Colon (tissue), 2 donors: ENCODE measurements at regions not wholly inside any gene's neighbourhood (a gene's known extent, or its start where the extent isn't known, plus 50 kb on each side); places are given as distances from the start of the nearest gene placed in this dataset.

ENCODE experiments used
- FAIRE-seq: peaks from 2 replicates; lab custom pipeline; 2012; peaks lifted over from hg19 to GRCh38; lab: Jason Lieb, UNC
- donor health status: control.
- donor health status: control.

DNA sequence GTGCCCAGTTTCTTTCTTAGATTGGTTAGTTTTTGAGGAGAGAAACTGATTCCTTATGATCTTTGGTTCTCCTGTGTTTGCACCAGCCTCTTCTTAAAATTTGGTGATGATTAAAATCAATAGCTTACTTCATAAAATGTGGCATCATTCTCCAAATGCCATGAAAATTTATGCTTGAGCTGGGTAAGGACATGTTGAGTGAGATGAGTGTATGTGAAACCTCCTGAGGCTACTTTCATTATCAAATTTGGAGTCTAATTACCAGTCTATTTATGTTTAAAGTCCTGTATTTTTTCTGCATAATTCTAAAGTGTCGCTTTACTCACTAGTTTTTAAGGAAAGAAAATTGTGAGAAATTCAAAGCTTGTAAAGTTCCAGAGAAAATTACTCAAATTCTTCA, 102.1 kb downstream of the DIPK2A start:
- FAIRE-seq, result no peak

DNA sequence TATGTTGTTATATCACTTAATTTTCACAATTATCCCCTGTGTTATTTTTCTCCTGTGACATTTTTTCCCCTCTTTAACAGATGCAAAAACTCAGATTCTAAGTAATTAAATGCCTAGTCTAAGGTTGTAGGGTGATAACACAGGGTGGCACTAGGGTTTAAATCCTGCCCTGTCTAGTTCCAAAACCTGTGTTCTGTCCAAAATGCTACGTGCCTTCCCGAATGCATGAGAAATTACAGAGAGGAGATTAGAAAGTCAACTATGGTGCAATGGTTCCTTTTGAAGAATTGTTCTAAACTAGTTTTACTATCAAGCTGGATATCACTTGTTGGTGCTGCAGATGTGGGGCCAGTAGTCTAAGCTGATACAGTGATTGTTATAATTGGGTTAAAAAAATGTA, 108.0 kb downstream of the DIPK2A start:
- FAIRE-seq, result no peak

DNA sequence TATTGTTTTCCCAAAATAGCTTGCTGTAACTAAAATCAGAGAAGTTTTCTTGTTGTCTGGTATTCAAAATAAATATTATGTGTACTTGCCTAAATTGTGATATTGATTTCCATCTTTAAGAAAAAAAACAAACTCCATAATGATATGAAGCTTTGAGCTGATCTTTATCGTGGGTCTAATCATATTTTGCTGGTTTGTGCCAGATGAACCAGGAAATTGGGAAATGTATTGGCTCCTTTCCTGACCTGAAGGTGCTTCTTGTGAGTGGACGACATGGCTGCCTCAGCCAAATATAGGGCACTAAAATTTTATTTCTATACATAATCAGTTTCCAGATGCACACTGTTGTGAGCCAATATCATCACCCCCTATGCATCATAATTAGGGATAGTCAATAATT, 113.3 kb downstream of the DIPK2A start:
- no peak for FAIRE-seq

DNA sequence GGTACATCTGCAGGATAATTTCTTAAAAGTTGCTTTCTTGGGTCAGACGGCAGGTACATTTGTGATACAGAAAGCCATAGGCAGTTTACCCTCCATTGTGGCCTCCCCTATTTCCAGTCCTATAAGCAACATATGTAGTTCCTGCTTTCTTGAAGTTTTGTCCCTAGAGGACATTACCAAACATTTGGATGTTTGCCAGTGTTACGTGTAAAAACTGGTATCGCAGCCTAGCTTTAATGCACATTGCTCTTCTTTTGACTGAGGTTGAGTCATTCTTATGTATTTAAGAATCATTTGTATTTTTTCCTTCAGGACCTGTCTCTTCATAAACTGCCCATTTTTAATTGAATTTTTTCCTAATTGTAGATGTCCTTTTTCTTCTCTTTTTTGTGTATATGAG, 114.3 kb downstream of the DIPK2A start:
- FAIRE-seq, result no peak

DNA sequence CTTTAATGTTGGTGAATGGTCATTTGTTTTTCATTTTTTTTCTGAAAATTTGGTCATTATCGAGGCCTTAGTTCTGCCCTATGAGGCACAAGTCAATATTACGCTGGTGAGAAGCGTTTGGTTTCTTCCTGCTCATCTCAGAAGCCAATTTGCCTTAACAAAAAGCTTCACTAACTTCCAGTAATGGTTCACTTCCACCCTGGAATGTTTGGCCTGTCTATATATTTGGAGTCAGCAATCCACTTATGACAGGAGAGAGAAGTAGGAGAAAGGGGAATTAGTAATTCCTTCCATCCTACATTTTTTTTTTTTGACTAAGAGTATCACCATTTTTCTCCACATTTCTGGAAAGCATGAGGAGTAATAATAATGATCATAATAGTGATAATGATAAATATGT, 124.4 kb downstream of the DIPK2A start:
- FAIRE-seq, result no peak

DNA sequence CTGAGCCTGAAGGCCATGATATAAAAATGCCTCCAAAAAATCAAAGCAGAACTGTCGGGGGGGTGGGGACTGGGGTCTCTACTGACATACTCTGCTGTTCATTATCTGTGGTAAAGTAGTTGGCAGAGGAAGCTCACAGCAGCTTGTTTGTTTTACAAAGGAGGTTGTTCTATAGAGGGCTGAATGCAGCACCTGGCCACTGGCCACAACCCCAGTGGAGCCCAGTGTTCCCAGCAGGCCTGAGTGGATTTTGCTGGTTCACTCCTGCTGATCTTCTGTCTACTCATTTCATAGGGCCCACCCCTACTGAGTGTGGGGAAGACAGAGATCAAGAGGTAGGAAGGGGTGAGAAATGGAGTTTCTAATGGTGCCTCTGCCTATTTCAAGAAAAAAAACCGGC, 125.5 kb downstream of the DIPK2A start:
- no peak for FAIRE-seq

DNA sequence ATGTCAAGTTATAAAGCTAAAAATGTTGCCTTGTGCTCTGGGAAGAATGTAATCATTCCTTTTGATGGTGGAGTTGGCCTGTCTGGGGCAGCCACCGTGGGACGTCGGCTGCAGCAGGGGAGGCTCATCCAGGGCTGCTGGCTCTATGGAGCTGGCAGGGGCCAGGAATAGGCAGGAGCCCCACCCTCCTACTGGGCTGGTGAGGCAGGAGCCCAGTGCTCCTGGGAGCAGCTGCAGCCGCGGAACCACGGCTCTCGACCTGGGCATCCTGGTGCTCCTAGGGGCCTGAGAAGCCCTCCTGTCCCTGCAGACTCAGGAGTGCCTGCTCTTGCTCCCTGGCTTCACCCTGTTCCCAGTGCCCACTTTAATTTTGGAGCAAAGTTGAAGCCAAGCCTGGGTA, 127.1 kb downstream of the DIPK2A start:
- FAIRE-seq, result no peak

DNA sequence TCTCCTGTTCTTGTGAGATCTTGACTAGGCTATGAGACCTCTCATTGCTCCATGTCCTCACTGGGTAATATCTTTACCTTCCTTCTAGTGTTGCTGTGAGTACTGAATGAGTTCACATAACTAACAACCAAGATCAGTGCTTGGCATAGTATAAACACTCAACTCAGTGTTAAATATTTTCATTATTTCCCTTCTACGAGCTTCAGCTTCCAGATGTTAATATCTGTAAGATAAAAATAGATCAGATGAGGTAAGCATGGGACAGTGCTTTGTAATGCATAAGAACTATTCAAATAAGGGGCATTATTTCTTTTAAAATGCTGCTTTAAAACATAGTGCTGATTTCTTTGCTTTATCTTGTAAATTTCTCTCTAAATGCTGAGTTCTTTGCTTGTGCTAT, 130.8 kb downstream of the DIPK2A start:
- no peak for FAIRE-seq

DNA sequence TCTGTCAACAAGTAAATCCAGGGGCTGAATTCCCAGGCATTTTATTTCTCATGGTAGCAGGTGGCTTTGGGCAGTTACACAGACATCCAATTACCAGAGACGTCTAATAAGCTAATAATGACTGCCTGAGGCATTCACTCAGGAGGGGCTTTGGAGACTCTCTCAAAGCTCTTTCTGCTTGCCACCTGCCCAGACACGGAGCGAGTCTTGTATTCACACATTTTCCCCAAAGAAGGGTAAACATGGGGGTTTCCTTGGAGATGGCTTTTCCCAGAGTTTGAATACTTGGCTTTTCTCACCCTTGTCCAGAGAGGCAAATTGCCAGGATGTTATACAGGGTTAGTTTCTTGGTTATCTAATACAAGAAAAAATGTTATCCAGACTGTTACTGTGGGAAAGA, 132.6 kb downstream of the DIPK2A start:
- FAIRE-seq, result no peak

DNA sequence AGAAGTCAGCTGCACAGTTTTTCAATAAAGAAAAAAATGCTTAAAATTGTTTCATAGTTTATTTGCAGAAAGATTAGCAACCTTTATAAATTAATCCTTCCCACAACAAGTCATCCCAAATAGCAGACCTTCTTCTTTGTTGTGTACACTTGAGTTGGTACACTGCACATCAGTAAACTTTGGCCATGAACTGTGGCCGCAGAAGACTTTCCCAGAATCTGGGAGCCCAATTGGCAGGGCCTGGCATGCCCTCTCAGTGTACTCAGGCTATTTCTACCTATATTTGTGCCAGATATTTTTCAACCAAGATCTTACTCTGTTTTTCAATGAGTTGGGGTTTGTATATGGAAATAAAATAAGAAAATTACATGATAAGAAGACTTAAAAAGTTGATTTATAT, 133.1 kb downstream of the DIPK2A start:
- no peak for FAIRE-seq

DNA sequence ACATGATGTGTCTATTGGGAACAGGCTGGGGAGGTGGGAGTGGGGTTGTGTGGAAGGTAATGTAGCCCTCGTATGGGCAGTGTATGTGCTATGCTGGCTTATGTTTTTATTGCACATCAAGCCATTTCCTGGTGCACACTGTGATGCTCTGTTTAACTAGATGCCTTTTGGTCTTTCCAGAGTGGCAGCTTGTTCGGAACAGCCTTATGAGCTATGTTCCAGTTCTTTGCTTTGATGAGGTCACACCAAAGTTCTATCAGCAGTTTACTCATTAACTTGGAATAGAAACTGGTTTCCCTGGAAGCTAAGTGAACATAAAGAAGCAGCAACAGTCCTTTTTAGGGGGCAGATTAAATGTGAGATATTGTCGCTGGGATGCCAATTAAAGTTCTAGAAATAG, 133.9 kb downstream of the DIPK2A start:
- FAIRE-seq, result no peak

DNA sequence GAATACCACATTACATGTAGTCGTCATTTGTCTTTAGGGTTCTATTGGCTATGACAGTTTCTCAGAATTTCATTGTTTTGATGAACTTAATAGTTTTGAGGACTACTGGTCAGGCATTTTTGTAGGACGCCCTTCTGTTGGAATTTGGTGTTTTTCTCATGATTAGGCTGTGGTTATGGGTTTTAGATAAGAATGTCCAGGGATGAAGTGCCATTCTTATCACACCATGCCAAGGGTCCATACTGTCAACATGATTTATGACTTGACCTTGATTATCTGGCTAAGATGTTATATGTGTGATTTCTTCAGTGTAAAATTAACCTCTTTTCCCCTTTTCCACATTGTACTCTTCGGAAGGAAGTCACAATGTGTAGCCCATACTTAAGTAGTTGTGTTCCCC, 135.3 kb downstream of the DIPK2A start:
- FAIRE-seq, result no peak

DNA sequence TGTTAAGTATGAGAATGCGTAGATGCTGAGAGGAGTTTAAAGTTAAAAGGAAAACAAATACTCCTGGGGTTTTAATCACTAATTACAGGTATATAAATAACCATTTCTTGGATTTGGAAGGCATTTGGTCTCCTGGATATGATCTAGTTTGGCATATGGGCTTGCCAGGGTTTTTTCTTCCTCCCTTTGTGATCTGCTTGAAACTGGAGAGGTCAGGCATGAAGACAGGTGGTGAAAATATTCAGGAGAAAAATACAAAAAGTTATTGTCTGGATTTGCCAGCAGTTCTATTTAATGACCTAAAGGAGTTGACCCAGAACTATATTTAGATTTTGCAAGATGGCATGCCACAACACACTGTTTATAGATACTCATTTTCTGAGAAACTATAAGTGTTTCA, 136.3 kb downstream of the DIPK2A start:
- FAIRE-seq, result no peak

DNA sequence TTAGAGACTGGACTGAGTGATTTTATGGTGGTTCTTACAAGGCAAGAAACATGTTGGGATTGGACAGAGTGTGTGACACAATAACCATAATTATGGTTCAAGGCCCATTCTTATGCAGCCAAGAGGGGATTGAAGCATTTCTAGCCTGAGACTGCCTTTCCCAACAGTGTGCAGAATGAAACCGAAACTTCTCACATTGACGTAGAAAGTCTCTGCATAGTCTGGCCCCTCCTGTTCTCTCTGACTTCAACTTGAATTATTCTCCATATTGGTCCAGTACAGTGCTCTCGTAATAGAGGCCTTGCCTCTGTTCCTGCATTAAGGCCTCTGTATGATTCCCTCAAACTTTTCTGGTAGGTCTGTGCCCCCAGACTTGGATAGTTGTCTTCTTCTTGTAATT, 138.3 kb downstream of the DIPK2A start:
- FAIRE-seq, result no peak

DNA sequence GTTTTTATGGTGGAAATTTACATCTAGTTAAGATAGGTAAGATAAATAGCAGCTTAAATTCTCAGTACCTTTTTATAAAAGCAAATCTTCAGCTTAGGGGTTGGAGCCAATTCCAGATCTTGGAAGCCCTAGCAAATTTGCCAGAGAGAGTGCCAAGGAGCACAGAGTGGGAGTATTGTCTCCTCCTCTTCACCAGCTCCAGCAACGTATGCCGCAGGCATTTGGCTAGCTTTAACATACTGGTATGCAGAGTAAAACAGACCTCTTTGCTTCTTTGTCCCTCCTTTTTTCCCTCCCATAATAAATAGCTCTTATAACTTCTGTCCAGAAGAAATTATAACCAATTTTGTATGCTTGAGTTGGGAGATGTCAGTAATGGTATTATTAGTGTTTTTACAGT, 140.4 kb downstream of the DIPK2A start:
- FAIRE-seq, result no peak

DNA sequence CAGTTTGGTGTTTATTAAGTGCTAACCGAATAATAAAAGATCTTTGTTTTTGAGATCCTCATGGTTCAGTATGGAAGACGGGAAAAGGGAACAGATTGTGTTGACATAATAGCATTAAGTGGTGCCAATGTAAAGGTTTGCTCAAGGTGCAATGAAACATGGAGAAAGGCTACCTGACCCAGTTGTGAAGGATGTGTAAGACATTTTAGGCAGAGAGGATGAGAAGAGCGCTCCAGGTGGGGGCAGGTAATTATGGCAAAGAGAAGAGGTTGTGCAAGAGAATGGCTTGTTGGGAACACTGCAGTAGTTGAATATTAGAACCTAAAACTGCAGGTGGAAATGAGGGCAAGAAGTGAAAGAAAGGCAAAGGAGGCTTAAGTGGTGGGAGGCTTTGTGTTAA, 140.8 kb downstream of the DIPK2A start:
- no peak for FAIRE-seq

DNA sequence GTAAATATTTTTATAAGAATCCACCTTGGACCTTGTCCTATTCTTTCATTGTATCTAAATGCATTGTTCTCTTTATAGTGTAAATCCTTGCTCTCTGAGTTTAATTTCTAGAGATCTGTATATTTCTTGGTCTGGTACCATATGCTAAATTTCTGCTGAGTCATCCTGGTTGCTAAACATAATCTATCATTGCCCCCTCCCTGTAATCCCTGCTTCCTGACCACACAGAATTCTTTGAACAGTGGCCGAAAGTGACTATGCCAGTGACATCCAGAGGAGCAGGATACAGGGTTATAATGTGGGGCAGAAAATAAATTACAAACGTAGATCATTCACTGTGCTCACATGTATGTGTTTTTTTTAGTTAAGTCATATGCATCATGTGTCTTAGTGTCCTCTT, 143.1 kb downstream of the DIPK2A start:
- FAIRE-seq, result no peak

DNA sequence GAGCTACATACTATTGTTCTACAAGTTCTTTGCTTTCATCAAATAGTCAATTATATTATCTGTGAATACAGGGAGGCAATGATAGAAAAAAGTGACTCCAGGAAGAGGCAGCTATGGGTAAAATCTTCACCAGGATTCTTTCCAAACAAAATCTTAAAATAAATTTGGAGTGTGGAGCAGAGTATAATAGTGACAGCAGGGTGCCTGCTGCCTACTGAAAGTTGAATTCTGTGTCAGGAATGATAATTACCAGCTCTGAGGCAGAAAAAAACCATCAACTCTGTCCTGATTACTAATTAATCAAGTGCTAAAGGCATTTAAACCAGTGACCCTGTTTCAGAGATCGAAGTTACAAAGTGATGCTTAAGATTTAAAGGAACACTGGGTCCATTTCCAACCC, 148.0 kb downstream of the DIPK2A start:
- no peak for FAIRE-seq

DNA sequence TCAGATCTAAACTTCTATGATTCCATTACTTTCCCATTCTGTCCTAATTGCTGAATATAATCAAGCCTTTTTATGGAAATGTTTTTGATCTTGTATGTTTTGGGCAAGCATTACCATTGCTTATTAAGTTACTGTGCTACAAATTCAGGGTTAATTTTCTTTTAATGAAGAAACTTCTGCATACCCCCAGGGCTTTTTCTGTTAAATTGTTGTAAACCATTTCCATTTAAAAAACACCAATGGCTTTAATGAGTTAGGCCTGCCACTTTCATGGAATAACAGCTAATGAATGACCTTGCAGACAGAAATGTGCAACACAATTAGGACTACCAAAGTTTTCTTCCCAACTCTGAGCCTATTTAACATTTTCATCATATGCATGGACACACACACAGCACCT, 150.0 kb downstream of the DIPK2A start:
- no peak for FAIRE-seq

DNA sequence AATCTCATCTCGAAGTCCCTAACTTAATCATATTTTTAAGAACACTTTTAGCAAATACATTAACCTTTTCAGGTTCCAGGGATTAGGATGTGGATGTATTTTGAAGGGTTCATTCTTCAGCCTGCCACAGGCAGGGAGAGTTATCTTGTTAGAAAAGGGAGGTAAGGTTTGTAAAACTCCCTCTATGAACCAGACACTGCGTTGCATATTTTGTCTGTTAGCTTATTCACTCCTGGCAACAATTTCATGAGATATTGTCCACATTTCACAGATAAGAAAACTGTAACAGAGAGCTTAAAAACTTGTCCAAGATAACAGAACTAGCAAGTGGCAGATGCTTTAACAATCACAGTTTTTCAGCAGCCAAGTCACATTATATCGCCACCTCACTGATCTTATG, 155.4 kb downstream of the DIPK2A start:
- FAIRE-seq, result no peak

DNA sequence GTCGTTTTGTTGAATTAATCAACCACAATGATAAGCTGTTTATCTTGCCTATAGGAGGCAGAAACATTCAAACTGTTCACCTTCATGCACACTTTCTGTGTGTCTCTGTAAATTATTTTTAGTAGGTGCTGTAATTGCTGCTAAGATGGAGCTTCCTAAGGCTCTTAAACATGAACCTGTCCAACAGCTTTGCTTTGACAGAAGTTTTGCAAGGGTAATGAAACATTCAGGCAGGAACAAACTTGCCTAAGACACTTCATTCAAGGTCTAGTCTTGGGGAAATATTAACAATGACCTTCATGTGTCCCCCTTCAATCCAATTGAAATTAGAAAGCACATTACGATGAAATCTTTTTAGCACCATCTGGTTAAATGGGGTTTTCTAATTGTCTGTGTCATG, 156.1 kb downstream of the DIPK2A start:
- no peak for FAIRE-seq

DNA sequence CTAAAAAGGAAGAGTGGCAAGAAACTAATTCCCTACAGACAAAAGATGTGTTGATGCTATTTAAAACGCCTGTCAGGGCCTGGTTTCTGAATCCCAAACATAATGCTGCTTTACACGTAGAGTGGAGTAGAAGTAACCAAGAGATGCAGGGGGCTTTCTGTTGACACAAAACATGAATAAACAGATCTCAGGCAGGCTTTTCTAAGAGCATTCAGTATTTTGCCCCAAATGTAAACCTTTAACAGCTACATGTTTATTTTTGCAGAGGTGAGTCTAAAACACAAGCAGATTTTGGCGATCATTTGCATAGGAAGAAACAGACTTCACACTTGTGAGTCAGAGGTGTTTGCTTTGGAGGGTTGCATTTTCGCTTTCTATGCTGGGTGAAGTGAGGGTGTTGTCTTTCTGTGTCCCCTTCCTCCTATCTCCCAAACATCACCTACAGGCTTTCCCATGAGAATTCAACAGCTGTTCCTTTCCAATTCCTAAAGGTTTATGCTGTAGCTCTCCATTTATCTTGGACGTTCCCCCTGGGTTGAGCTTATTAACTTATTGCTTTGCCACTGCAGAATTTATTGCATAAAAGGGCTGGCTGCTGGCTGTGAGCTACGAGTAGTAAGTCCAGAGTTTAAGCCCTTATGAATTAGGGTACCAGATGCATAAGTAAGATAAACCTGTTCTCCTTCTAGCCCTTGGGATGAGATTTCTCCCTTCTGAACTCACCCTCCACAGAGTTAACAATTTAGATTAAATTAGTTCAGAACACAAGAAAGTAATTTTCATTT, 156.7 kb downstream of the DIPK2A start:
- no peak for FAIRE-seq

DNA sequence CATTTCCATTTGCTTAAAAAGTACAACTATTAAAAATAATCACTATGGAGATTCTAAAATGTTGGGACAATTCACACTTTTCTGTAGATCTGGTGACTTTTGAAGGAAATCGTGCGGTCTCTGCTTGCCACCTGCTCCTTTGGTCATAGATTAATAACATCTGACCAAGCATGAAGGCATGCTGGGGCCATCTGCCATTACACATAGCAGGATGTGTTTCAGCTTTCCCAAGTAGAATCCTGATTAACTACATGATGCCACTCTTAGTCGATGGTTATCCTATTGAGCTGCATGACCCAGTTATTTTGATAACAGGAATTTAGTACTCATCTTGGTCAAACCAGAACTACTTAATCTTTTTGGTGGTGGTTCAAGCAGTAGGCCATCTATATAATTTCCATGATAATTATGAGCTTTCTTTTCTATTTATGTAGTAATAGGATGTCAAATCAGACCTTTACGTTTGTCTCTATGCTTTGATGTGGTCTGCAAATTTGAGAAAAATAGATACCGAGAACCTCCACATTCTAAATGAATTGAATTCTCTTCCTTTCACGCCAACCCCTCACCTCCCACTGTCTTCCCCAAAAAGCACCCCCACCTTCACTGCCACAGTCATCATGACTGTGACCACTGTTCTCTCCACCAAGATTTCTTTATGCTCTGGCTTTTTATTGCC, 158.1 kb downstream of the DIPK2A start:
- FAIRE-seq, result no peak

DNA sequence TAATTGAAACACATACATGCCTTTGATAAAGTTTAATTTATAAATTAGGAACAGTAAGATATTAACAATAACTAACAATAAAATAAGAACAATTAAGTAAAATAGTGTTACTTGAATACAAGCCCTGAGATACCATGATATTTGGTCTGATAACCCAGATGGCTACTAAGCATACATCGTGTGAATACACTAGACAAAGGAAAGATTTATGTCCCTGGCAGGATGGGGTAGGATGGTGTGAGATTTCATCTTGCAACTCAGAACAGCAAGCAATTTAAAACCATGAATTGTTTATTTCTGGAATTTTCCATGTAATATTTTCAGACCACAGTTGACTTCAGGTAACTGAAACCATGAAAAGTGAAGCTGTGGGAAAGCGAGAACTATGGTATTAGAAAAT, 169.5 kb downstream of the DIPK2A start:
- no peak for FAIRE-seq
